ENCODE measurements at regions not wholly inside any gene's neighbourhood (a gene's known extent, or its start where the extent isn't known, plus 50 kb on each side); places are given as distances from the start of the nearest gene placed in this dataset.

GRCh38 chr1:222233444-222234158 lies 314.3 kb downstream of the HHIPL2 start:
- Mint-ChIP-seq H3K4me1 (no peaks in the 10 kb centered on the region), H3K36me3 (no peaks in the 10 kb centered on the region), H3K27ac (no peak overlapping the region), H3K4me3 (no peak overlapping the region), H3K9me3 (peaks cover 0 to 4% (median 0%) of the 10 kb centered on the region in 8 donors), H3K27me3 (peaks cover 0 to 4% of the 10 kb centered on the region in 2 donors)
- intact Hi-C loops (cut with micrococcal nuclease): no loop called here
- Histone ChIP-seq H3K4me1 (ENCODE audit: insufficient read depth, low read length) (no peaks in the 10 kb centered on the region), H3K27me3 (ENCODE audit: insufficient read depth, low read length) (no peaks in the 10 kb centered on the region), H3K36me3 (ENCODE audit: insufficient read depth, low read length) (no peaks in the 10 kb centered on the region), H3K27ac (ENCODE audit: low read depth, low read length) (no peak overlapping the region), H3K4me3 (ENCODE audit: low read length in 2 of 2) (no peak overlapping the region), H3K9me3 (ENCODE audit: control insufficient read depth in 1 of 2, low read length in 2 of 2) (no peaks in the 10 kb centered on the region)
- DNase-seq: no peak
- ChIA-PET CTCF (ENCODE audit: partially characterized antibody) (no interaction called here), POLR2A (ENCODE audit: partially characterized antibody) (no interaction called here)

GRCh38 chr1:222232842-222233241 lies 315.1 kb downstream of the HHIPL2 start:
- H3K4me3 Mint-ChIP-seq: no peak overlapping the region
- CTCF ChIA-PET (ENCODE audit: partially characterized antibody): no interaction called here

GRCh38 chr1:222229672-222230312 lies 318.1 kb downstream of the HHIPL2 start:
- Histone ChIP-seq H3K27ac (ENCODE audit: low read depth, low read length) (no peak overlapping the region), H3K4me3 (ENCODE audit: low read length in 2 of 2) (no peak overlapping the region), H3K36me3 (ENCODE audit: insufficient read depth, low read length) (no peaks in the 10 kb centered on the region), H3K9me3 (ENCODE audit: control insufficient read depth in 1 of 2, low read length in 2 of 2) (no peaks in the 10 kb centered on the region), H3K4me1 (ENCODE audit: insufficient read depth, low read length) (no peaks in the 10 kb centered on the region), H3K27me3 (ENCODE audit: insufficient read depth, low read length) (no peaks in the 10 kb centered on the region)
- intact Hi-C loops (cut with micrococcal nuclease): no loop called here
- peaks cover 2 to 4% of the 10 kb centered on the region in 2 donors for H3K36me3 Mint-ChIP-seq
- H3K9me3 Mint-ChIP-seq: peaks cover 0 to 19% (median 11%) of the 10 kb centered on the region in 8 donors
- H3K27me3 Mint-ChIP-seq: peaks cover 0 to 5% of the 10 kb centered on the region in 2 donors
- H3K4me1 Mint-ChIP-seq: no peaks in the 10 kb centered on the region
- no peak overlapping the region for H3K27ac Mint-ChIP-seq
- no peak for DNase-seq
- ChIA-PET POLR2A (ENCODE audit: partially characterized antibody) (no interaction called here), CTCF (ENCODE audit: partially characterized antibody) (no interaction called here)
- H3K4me3 Mint-ChIP-seq: no peak overlapping the region

More at GRCh38 chr1:222232842-222233241, 315.1 kb downstream of the HHIPL2 start:
- Mint-ChIP-seq H3K27me3 (peaks cover 0 to 4% of the 10 kb centered on the region in 2 donors), H3K4me1 (no peaks in the 10 kb centered on the region), H3K36me3 (peaks cover 0 to 1% of the 10 kb centered on the region in 2 donors), H3K9me3 (peaks cover 0 to 8% (median 2%) of the 10 kb centered on the region in 8 donors), H3K27ac (no peak overlapping the region)
- Histone ChIP-seq H3K27ac (ENCODE audit: low read depth, low read length) (no peak overlapping the region), H3K36me3 (ENCODE audit: insufficient read depth, low read length) (no peaks in the 10 kb centered on the region), H3K4me1 (ENCODE audit: insufficient read depth, low read length) (no peaks in the 10 kb centered on the region), H3K27me3 (ENCODE audit: insufficient read depth, low read length) (no peaks in the 10 kb centered on the region), H3K9me3 (ENCODE audit: control insufficient read depth in 1 of 2, low read length in 2 of 2) (no peaks in the 10 kb centered on the region), H3K4me3 (ENCODE audit: low read length in 2 of 2) (no peak overlapping the region)
- DNase-seq: no peak
- POLR2A ChIA-PET (ENCODE audit: partially characterized antibody): no interaction called here
- intact Hi-C loops (cut with micrococcal nuclease): no loop called here

GRCh38 chr1:222225316-222225691 lies 322.6 kb downstream of the HHIPL2 start:
- DNase-seq: no peak
- intact Hi-C loops (cut with micrococcal nuclease): no loop called here
- peaks cover 0 to 2% of the 10 kb centered on the region in 2 donors for H3K27me3 Mint-ChIP-seq
- H3K4me1 ChIP-seq (ENCODE audit: insufficient read depth, low read length): no peaks in the 10 kb centered on the region
- H3K4me3 ChIP-seq (ENCODE audit: low read length in 2 of 2): no peak overlapping the region
- peaks cover 2 to 5% of the 10 kb centered on the region in 2 donors for H3K36me3 Mint-ChIP-seq
- POLR2A ChIA-PET (ENCODE audit: partially characterized antibody): no interaction called here
- no peaks in the 10 kb centered on the region for H3K4me1 Mint-ChIP-seq
- no peak overlapping the region for H3K4me3 Mint-ChIP-seq
- no peaks in the 10 kb centered on the region for H3K27me3 ChIP-seq (ENCODE audit: insufficient read depth, low read length)
- H3K9me3 ChIP-seq (ENCODE audit: control insufficient read depth in 1 of 2, low read length in 2 of 2): no peaks in the 10 kb centered on the region
- no peaks in the 10 kb centered on the region for H3K36me3 ChIP-seq (ENCODE audit: insufficient read depth, low read length)
- CTCF ChIA-PET (ENCODE audit: partially characterized antibody): no interaction called here
- H3K9me3 Mint-ChIP-seq: peaks cover 3 to 19% (median 11%) of the 10 kb centered on the region in 8 donors
- H3K27ac ChIP-seq (ENCODE audit: low read depth, low read length): no peak overlapping the region
- H3K27ac Mint-ChIP-seq: no peak overlapping the region

GRCh38 chr1:222224636-222225315 lies 323.1 kb downstream of the HHIPL2 start:
- Histone ChIP-seq H3K4me3 (ENCODE audit: low read length in 2 of 2) (no peak overlapping the region), H3K4me1 (ENCODE audit: insufficient read depth, low read length) (no peaks in the 10 kb centered on the region), H3K27ac (ENCODE audit: low read depth, low read length) (no peak overlapping the region), H3K9me3 (ENCODE audit: control insufficient read depth in 1 of 2, low read length in 2 of 2) (no peaks in the 10 kb centered on the region), H3K27me3 (ENCODE audit: insufficient read depth, low read length) (no peaks in the 10 kb centered on the region), H3K36me3 (ENCODE audit: insufficient read depth, low read length) (no peaks in the 10 kb centered on the region)
- Mint-ChIP-seq H3K36me3 (peaks cover 2 to 10% of the 10 kb centered on the region in 2 donors), H3K4me3 (no peak overlapping the region), H3K4me1 (no peaks in the 10 kb centered on the region), H3K27ac (no peak overlapping the region), H3K27me3 (peaks cover 0 to 2% of the 10 kb centered on the region in 2 donors), H3K9me3 (peaks cover 3 to 20% (median 14%) of the 10 kb centered on the region in 8 donors)
- POLR2A ChIA-PET (ENCODE audit: partially characterized antibody): no interaction called here
- no peak for DNase-seq
- intact Hi-C loops (cut with micrococcal nuclease): no loop called here
- CTCF ChIA-PET (ENCODE audit: partially characterized antibody): interaction anchor here (2.0 kb wide), 1 partner anchor 230 kb away, joined by 6 read pairs; no protein-coding TSS in a partner anchor

- no peaks in the 10 kb centered on the region for H3K4me1 ChIP-seq (ENCODE audit: insufficient read depth, low read length)
- ChIA-PET POLR2A (ENCODE audit: partially characterized antibody) (no interaction called here), CTCF (ENCODE audit: partially characterized antibody) (interaction anchor here (2.0 kb wide), 1 partner anchor 230 kb away, joined by 6 read pairs; no protein-coding TSS in a partner anchor)
- intact Hi-C loops (cut with micrococcal nuclease): no loop called here
- no peaks in the 10 kb centered on the region for H3K9me3 ChIP-seq (ENCODE audit: control insufficient read depth in 1 of 2, low read length in 2 of 2)
- no peak for DNase-seq
- Mint-ChIP-seq H3K4me3 (no peak overlapping the region), H3K36me3 (peaks cover 2 to 10% of the 10 kb centered on the region in 2 donors), H3K27me3 (peaks cover 0 to 2% of the 10 kb centered on the region in 2 donors), H3K4me1 (no peaks in the 10 kb centered on the region), H3K9me3 (peaks cover 3 to 24% (median 19%) of the 10 kb centered on the region in 8 donors), H3K27ac (no peak overlapping the region)
- no peak overlapping the region for H3K4me3 ChIP-seq (ENCODE audit: low read length in 2 of 2)
- H3K27me3 ChIP-seq (ENCODE audit: insufficient read depth, low read length): no peaks in the 10 kb centered on the region
- H3K27ac ChIP-seq (ENCODE audit: low read depth, low read length): no peak overlapping the region
- H3K36me3 ChIP-seq (ENCODE audit: insufficient read depth, low read length): no peaks in the 10 kb centered on the region
Measured at GRCh38 chr1:222224156-222224555, 323.7 kb downstream of the HHIPL2 start.

GRCh38 chr1:222223010-222223409 lies 324.9 kb downstream of the HHIPL2 start:
- Histone ChIP-seq H3K4me1 (ENCODE audit: insufficient read depth, low read length) (no peaks in the 10 kb centered on the region), H3K36me3 (ENCODE audit: insufficient read depth, low read length) (no peaks in the 10 kb centered on the region), H3K4me3 (ENCODE audit: low read length in 2 of 2) (no peak overlapping the region), H3K9me3 (ENCODE audit: control insufficient read depth in 1 of 2, low read length in 2 of 2) (no peaks in the 10 kb centered on the region), H3K27ac (ENCODE audit: low read depth, low read length) (no peak overlapping the region), H3K27me3 (ENCODE audit: insufficient read depth, low read length) (no peaks in the 10 kb centered on the region)
- H3K4me1 Mint-ChIP-seq: no peaks in the 10 kb centered on the region
- no peak overlapping the region for H3K27ac Mint-ChIP-seq
- H3K36me3 Mint-ChIP-seq: peaks cover 3 to 14% of the 10 kb centered on the region in 2 donors
- ChIA-PET CTCF (ENCODE audit: partially characterized antibody) (interaction anchor here (2.0 kb wide), 1 partner anchor 231 kb away, joined by 6 read pairs; no protein-coding TSS in a partner anchor), POLR2A (ENCODE audit: partially characterized antibody) (no interaction called here)
- no peak overlapping the region for H3K4me3 Mint-ChIP-seq
- peaks cover 0 to 3% of the 10 kb centered on the region in 2 donors for H3K27me3 Mint-ChIP-seq
- intact Hi-C loops (cut with micrococcal nuclease): no loop called here
- peaks cover 3 to 32% (median 28%) of the 10 kb centered on the region in 8 donors for H3K9me3 Mint-ChIP-seq
- no peak for DNase-seq
